K562 (cell line): ENCODE measurements at regions not wholly inside any gene's neighbourhood (a gene's known extent, or its start where the extent isn't known, plus 50 kb on each side); places are given as distances from the start of the nearest gene placed in this dataset.

Experiments used
- EGR1 ChIP-seq: fragments of 450-650 bp; conservative IDR thresholded peaks from 2 replicates; pipeline ENCODE4 v1.6.1; 2017; ENCODE audit warnings: mild to moderate bottlenecking
- ELF1 ChIP-seq: fragments of 200-800 bp; sonication (Bioruptor generic); IDR thresholded peaks from 2 replicates; pipeline ENCODE4 v1.6.1; 2016; ENCODE audit warnings: missing genetic modification characterization, missing compliant biosample characterization
- JUNB ChIP-seq: fragments of 450-650 bp; formaldehyde crosslinking; conservative IDR thresholded peaks from 2 replicates; pipeline ENCODE4 v1.4.0; 2020; ENCODE audit warnings: mild to moderate bottlenecking
- MAFG ChIP-seq: fragments of 450-650 bp; conservative IDR thresholded peaks from 2 replicates; pipeline ENCODE4 v1.6.1; 2016; ENCODE audit warnings: missing genetic modification characterization, missing compliant biosample characterization
- POLR2A ChIP-seq: fragments of 450-650 bp; conservative IDR thresholded peaks from 2 replicates; pipeline ENCODE4 v1.6.1; 2016
- RFX5 ChIP-seq: IDR thresholded peaks from 2 replicates; pipeline ENCODE4 v1.6.1; 2011; ENCODE audit warnings: low read depth, mild to moderate bottlenecking, improper control_type of control experiment, low read length
- SP1 ChIP-seq: sonication (generic); formaldehyde crosslinking; IDR thresholded peaks from 2 replicates; pipeline ENCODE4 v1.8.1; 2022; ENCODE audit warnings: mild to moderate bottlenecking, missing genetic modification reagents
- ZNF785 ChIP-seq: fragments of 250-450 bp; sonication (Bioruptor Pico); IDR thresholded peaks from 2 replicates; pipeline ENCODE4 v1.4.0; 2020; ENCODE audit warnings: mild to moderate bottlenecking

DNA sequence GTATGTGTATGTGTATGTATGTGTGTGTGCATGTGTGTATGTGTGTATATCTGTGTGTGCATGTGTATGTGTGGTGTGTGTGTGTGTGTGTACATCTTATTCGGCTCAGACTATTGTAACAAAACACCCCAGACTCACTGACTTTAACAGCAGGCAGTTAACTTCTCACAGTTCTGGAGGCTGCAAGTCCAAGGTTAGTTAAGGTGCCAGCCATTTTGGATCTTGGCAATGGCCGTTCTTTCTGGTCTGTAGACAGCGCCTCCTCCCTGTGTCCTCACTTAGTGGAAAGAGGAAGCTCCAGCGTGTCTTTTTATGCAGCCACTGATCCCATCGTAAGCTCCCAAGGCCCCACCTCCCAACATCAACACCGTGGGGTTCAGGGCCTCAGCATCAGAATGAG lies 128.3 kb upstream of the THBS2 start:
- TF ChIP-seq JUNB (CRISPR knock-in tag) (no peak), EGR1 (no peak), SP1 (CRISPR knock-in tag) (no peak), ELF1 (no peak), POLR2A (no peak), RFX5 (no peak), ZNF785 (CRISPR knock-in tag) (no peak), MAFG (tag) (no peak)
